ENCODE measurements at regions not wholly inside any gene's neighbourhood (a gene's known extent, or its start where the extent isn't known, plus 50 kb on each side); places are given as distances from the start of the nearest gene placed in this dataset.

DNA sequence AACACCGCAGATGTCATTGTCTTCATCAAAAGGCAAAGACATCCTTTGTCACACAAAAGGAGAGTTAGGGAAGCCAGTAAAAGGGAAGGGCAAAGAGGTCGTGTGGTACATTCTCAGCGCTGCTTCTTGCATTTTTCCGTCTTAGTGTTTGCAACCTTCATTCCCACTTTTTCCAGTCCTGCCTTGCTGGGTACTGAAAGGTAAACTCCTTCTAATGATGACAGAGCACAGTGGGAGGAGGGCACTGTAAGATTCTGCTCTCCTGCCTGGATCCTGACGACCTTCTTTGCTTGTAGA is 424.3 kb upstream of the MEX3C start (continued):
- TF ChIP-seq NR1H2 (CRISPR knock-in tag; IDR thresholded peaks at IDR 0.05) (no peak), ZNF423 (CRISPR knock-in tag; IDR thresholded peaks at IDR 0.05) (no peak), CBFB (CRISPR knock-in tag; IDR thresholded peaks at IDR 0.05; ENCODE audit: low read depth) (no peak), SMAD4 (CRISPR knock-in tag; IDR thresholded peaks at IDR 0.05) (no peak)
- TF ChIP-seq, protein P1, sequence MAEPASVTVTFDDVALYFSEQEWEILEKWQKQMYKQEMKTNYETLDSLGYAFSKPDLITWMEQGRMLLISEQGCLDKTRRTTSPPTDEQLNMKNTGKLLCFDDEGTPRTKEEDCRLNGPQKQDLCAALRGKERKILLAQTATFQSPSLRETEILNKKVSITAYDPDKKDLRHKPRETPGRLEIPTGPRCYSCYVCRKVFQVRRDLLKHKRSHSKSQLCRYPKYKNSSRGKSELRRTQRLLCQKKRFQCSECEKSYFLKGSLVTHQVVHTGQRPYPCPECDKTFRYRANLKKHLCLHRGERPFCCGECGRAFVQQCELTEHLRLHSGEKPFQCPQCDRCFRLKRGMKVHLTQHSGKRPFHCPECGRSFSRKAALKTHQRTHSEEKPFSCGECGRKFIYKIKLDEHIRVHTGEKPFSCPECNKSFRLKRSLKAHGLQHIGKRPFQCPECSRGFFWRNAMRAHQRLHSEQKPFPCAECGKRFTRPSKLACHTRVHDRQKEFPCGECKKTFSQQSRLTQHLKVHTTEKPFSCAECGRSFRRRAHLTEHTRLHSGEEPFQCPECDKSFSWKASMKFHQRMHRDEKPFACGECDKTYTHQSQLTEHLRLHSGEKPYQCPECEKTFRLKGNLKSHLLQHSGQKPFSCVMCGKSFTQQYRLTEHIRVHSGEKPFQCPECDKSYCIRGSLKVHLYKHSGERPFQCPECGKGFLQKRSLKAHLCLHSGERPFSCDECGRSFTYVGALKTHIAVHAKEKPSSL (CRISPR knock-in tag; conservative IDR thresholded peaks at IDR 0.05), result no peak
- TF ChIP-seq, protein P2, sequence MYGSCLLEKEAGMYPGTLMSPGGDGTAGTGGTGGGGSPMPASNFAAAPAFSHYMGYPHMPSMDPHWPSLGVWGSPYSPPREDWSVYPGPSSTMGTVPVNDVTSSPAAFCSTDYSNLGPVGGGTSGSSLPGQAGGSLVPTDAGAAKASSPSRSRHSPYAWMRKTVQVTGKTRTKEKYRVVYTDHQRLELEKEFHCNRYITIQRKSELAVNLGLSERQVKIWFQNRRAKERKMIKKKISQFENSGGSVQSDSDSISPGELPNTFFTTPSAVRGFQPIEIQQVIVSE (CRISPR knock-in tag; IDR thresholded peaks at IDR 0.05; ENCODE audit: borderline replicate concordance), result no peak
- TF ChIP-seq, protein P3, sequence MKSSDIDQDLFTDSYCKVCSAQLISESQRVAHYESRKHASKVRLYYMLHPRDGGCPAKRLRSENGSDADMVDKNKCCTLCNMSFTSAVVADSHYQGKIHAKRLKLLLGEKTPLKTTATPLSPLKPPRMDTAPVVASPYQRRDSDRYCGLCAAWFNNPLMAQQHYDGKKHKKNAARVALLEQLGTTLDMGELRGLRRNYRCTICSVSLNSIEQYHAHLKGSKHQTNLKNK (CRISPR knock-in tag; IDR thresholded peaks at IDR 0.05), result no peak

DNA sequence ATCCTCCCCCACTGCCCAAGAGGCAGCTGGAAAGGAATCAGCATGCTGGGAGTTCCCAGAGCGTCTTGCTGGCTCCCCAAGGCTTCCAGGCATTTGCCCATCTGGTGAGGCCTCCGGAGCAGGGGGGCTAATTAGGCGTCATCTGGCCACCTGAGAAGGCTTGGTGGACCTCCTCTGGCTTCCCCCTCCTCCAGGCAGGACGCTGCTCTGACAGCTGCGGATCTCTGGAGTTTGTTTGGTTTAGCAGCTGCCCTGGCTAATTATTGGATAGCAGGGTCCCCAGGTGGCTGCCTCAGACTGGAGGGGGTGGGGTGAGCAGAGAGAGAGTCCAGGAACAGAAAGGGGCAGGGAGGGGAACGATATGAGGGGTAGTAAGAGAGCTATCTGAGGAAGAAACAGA is 425.2 kb upstream of the MEX3C start:
- POLR2A ChIA-PET, result no interaction called here

DNA sequence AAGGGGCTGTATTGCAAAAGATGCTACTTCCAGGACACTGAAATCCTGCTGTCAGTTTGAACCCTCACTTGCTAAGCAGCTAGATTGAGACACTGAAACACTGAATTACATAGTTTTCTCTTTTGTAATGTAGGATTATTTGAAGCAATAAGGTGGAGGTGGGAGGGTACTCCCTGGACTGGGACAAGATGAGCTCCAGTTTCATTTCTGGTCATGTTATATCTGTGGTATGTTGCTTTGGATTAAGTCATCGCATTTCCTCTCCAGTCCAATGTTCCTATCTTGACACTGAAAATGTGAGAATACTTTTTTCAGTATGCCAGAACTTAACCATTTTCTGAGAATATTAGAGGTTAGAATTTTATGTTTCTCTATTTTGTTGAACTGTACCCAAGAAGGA is 426.2 kb upstream of the MEX3C start:
- Mint-ChIP-seq H3K9me3 (peaks cover 20% of the 10 kb centered on the region), H3K4me3 (no peak overlapping the region), H3K27ac (no peak overlapping the region), H3K27me3 (ENCODE audit: low read depth) (peaks cover 11% of the 10 kb centered on the region; the same call in 1 of the 2 replicates), H3K4me1 (peaks cover 30% of the 10 kb centered on the region), H3K36me3 (peaks cover 6% of the 10 kb centered on the region)
- POLR2A ChIA-PET, result no interaction called here
- no peak for ATAC-seq
- no peak for TF ChIP-seq NR2C2 (CRISPR knock-in tag; IDR thresholded peaks at IDR 0.05)
- TF ChIP-seq, protein P4, sequence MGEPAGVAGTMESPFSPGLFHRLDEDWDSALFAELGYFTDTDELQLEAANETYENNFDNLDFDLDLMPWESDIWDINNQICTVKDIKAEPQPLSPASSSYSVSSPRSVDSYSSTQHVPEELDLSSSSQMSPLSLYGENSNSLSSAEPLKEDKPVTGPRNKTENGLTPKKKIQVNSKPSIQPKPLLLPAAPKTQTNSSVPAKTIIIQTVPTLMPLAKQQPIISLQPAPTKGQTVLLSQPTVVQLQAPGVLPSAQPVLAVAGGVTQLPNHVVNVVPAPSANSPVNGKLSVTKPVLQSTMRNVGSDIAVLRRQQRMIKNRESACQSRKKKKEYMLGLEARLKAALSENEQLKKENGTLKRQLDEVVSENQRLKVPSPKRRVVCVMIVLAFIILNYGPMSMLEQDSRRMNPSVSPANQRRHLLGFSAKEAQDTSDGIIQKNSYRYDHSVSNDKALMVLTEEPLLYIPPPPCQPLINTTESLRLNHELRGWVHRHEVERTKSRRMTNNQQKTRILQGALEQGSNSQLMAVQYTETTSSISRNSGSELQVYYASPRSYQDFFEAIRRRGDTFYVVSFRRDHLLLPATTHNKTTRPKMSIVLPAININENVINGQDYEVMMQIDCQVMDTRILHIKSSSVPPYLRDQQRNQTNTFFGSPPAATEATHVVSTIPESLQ (CRISPR knock-in tag; IDR thresholded peaks at IDR 0.05), result no peak
- CTCF ChIA-PET, result no interaction called here
- no peak for DNase-seq (ENCODE audit: low spot score)

More for the DNA sequence above, 425.2 kb upstream of the MEX3C start:
- peak; percentile 23 for TF ChIP-seq ZNF423 (CRISPR knock-in tag; IDR thresholded peaks at IDR 0.05)
- TF ChIP-seq, protein P5, sequence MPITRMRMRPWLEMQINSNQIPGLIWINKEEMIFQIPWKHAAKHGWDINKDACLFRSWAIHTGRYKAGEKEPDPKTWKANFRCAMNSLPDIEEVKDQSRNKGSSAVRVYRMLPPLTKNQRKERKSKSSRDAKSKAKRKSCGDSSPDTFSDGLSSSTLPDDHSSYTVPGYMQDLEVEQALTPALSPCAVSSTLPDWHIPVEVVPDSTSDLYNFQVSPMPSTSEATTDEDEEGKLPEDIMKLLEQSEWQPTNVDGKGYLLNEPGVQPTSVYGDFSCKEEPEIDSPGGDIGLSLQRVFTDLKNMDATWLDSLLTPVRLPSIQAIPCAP (CRISPR knock-in tag; IDR thresholded peaks at IDR 0.05), result no peak
- CTCF ChIA-PET, result interaction anchor here (1.1 kb wide), 1 partner anchor 513 kb away, joined by 3 read pairs; no protein-coding TSS in a partner anchor
- no peak overlapping the region for H3K4me3 Mint-ChIP-seq
- peaks cover 11% of the 10 kb centered on the region; the same call in 1 of the 2 replicates for H3K27me3 Mint-ChIP-seq (ENCODE audit: low read depth)
- DNase-seq (ENCODE audit: low spot score), result peak; percentile 16
- peaks cover under 1% of the 10 kb centered on the region; the same call in 1 of the 2 replicates for H3K36me3 Mint-ChIP-seq
- peaks cover 30% of the 10 kb centered on the region for H3K4me1 Mint-ChIP-seq
- peaks cover 14% of the 10 kb centered on the region for H3K9me3 Mint-ChIP-seq
- ATAC-seq, result peak; percentile 32; the same call in 1 of the 2 replicates
- no peak overlapping the region for H3K27ac Mint-ChIP-seq

DNA sequence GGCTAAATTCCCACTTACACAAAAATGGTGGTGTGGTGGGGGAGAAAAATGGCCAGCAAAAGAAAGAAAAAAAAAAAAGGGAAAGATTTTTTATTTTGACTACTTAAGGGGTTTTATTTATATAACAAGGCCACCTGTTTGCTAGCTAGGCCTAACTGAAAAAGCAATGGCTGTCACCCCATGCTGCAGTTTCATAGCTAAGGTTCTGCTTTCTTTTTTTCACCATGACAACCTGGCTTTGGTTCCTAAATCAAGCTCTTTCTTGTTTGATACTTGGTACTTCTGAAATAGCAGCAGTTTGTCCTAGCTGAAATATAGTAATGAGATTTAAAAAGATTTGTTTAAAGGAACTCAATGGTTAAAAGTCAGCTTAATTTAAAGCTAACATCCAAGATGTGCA is 433.2 kb upstream of the MEX3C start:
- Mint-ChIP-seq H3K9me3 (peaks cover 74% of the 10 kb centered on the region), H3K27ac (no peak overlapping the region), H3K4me3 (no peak overlapping the region), H3K27me3 (ENCODE audit: low read depth) (peaks cover under 1% of the 10 kb centered on the region; the same call in 1 of the 2 replicates), H3K36me3 (peaks cover 68% of the 10 kb centered on the region), H3K4me1 (no peaks in the 10 kb centered on the region)
- ChIA-PET CTCF (interaction anchor here (1.6 kb wide), 1 partner anchor 10 kb away, joined by 5 read pairs; no protein-coding TSS in a partner anchor), POLR2A (no interaction called here)
- no peak for ATAC-seq
- DNase-seq (ENCODE audit: low spot score), result no peak
- no peak for TF ChIP-seq CBFB (CRISPR knock-in tag; IDR thresholded peaks at IDR 0.05; ENCODE audit: low read depth)
- no peak for TF ChIP-seq TCF7 (CRISPR knock-in tag; IDR thresholded peaks at IDR 0.05; ENCODE audit: low read depth)
- no peak for TF ChIP-seq SOX15 (CRISPR knock-in tag; IDR thresholded peaks at IDR 0.05)
- no peak for TF ChIP-seq JUN (CRISPR knock-in tag; IDR thresholded peaks at IDR 0.05)
- TF ChIP-seq, protein P4 (CRISPR knock-in tag; IDR thresholded peaks at IDR 0.05), result no peak
- TF ChIP-seq HMGA2 (CRISPR knock-in tag; IDR thresholded peaks at IDR 0.05), result no peak
- TF ChIP-seq SMAD4 (CRISPR knock-in tag; IDR thresholded peaks at IDR 0.05), result no peak
- TF ChIP-seq, protein P6, sequence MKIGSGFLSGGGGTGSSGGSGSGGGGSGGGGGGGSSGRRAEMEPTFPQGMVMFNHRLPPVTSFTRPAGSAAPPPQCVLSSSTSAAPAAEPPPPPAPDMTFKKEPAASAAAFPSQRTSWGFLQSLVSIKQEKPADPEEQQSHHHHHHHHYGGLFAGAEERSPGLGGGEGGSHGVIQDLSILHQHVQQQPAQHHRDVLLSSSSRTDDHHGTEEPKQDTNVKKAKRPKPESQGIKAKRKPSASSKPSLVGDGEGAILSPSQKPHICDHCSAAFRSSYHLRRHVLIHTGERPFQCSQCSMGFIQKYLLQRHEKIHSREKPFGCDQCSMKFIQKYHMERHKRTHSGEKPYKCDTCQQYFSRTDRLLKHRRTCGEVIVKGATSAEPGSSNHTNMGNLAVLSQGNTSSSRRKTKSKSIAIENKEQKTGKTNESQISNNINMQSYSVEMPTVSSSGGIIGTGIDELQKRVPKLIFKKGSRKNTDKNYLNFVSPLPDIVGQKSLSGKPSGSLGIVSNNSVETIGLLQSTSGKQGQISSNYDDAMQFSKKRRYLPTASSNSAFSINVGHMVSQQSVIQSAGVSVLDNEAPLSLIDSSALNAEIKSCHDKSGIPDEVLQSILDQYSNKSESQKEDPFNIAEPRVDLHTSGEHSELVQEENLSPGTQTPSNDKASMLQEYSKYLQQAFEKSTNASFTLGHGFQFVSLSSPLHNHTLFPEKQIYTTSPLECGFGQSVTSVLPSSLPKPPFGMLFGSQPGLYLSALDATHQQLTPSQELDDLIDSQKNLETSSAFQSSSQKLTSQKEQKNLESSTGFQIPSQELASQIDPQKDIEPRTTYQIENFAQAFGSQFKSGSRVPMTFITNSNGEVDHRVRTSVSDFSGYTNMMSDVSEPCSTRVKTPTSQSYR (CRISPR knock-in tag; IDR thresholded peaks at IDR 0.05), result no peak
